Endothelial cell of umbilical vein (primary cell): ENCODE measurements at regions not wholly inside any gene's neighbourhood (a gene's known extent, or its start where the extent isn't known, plus 50 kb on each side); places are given as distances from the start of the nearest gene placed in this dataset.

Experiments
- BruUV-seq: library from RNA; stranded (reverse); fragments of 400-500 nt; replicated peaks from 2 replicates; lab custom pipeline; 2021; lab: Mats Ljungman, UMichigan
- CTCF ChIA-PET: fragments of 300-600, 350-600 bp; sonication (Branson Sonifier 250); formaldehyde crosslinking; loops from one replicate; lab custom pipeline; 2021; ENCODE audit warnings: antibody characterized with exemption, inconsistent platforms; lab: Charles Lee
- POLR2A ChIA-PET: fragments of 300-600, 350-600 bp; sonication (Branson Sonifier 250); formaldehyde crosslinking; loops from one replicate; lab custom pipeline; 2021; ENCODE audit warnings: antibody characterized with exemption, inconsistent platforms; lab: Charles Lee
- DNase-seq: peaks from one replicate; pipeline ENCODE4 v3.0.0-alpha.2; 2011; ENCODE audit warnings: low read depth, low spot score
- FAIRE-seq: peaks from 2 replicates; lab custom pipeline; 2011; peaks lifted over from hg19 to GRCh38; lab: Jason Lieb, UNC
- H2AFZ ChIP-seq: 2 replicates; pipeline ENCODE4 v1.6.0; 2012; ENCODE audit warnings: low read depth, low read length, control low read depth, inconsistent platforms
- H3K27ac ChIP-seq: 2 replicates; pipeline ENCODE4 v1.5.1; 2011; ENCODE audit warnings: low read depth, mild to moderate bottlenecking, control low read depth, low read length, moderate library complexity; ENCODE audit not compliant: insufficient read depth
- H3K27me3 ChIP-seq, 2 experiments: 2 replicates each; pipeline versions ENCODE4 v1.6.0 to v1.6.1; 2011; ENCODE audit warnings: low read length in 2 of 2, mixed read lengths in 1 of 2; ENCODE audit not compliant: control insufficient read depth in 2 of 2, insufficient read depth in 2 of 2
- H3K36me3 ChIP-seq, 2 experiments: 2 replicates in 1 of 2; 3 replicates in 1 of 2; pipeline ENCODE4 v1.5.1; 2011; ENCODE audit warnings: low read length in 2 of 2, mild to moderate bottlenecking in 1 of 2, moderate library complexity in 1 of 2; ENCODE audit not compliant: control insufficient read depth in 2 of 2, insufficient read depth in 2 of 2; ENCODE audit errors: extremely low read depth in 1 of 2
- H3K4me1 ChIP-seq: 3 replicates; pipeline ENCODE4 v1.5.1; 2011; ENCODE audit warnings: mild to moderate bottlenecking, low read length; ENCODE audit not compliant: control insufficient read depth, insufficient read depth; ENCODE audit errors: extremely low read depth
- H3K4me2 ChIP-seq: 2 replicates; pipeline ENCODE4 v1.6.1; 2011; ENCODE audit warnings: low read length, control low read depth, mixed read lengths; ENCODE audit not compliant: insufficient read depth
- H3K4me3 ChIP-seq, 3 experiments: fragments of 200-600 bp in 1 of 3; sonication (generic), shearing (Covaris generic) in 1 of 3; replicated peaks in 1 of 3; 2 replicates each; pipeline ENCODE4 v1.5.1; 2011 to 2016; ENCODE audit warnings: control low read depth in 3 of 3, low read length in 3 of 3, mild to moderate bottlenecking in 2 of 3, inconsistent platforms in 1 of 3, low read depth in 1 of 3, moderate library complexity in 1 of 3; ENCODE audit not compliant: insufficient read depth in 1 of 3
- H3K79me2 ChIP-seq: 2 replicates; pipeline ENCODE4 v1.6.0; 2012; ENCODE audit warnings: low read length, inconsistent platforms; ENCODE audit not compliant: control insufficient read depth, insufficient read depth
- H3K9ac ChIP-seq: replicated peaks from 2 replicates; pipeline ENCODE3; 2011; ENCODE audit warnings: low read length, control low read depth; ENCODE audit not compliant: insufficient read depth; ENCODE audit errors: extremely low read depth
- H3K9me1 ChIP-seq: replicated peaks from 3 replicates; pipeline ENCODE4 v1.6.0; 2011; ENCODE audit warnings: mild to moderate bottlenecking, low read length; ENCODE audit not compliant: control insufficient read depth, insufficient read depth; ENCODE audit errors: extremely low read depth
- H3K9me3 ChIP-seq: replicated peaks from 2 replicates; pipeline ENCODE4 v1.5.1; 2012; ENCODE audit warnings: low read length, inconsistent platforms; ENCODE audit not compliant: control insufficient read depth, insufficient read depth
- H4K20me1 ChIP-seq: replicated peaks from 2 replicates; pipeline ENCODE3; 2011; ENCODE audit warnings: mild to moderate bottlenecking, low read length; ENCODE audit not compliant: control insufficient read depth, insufficient read depth; ENCODE audit errors: extremely low read depth
- CTCF ChIP-seq, 2 donors: IDR thresholded peaks; 1 replicate in 1 of 2; 2 replicates in 1 of 2; pipeline ENCODE4 v1.5.1; 2011; ENCODE audit warnings: low read length in 2 of 2, mild to moderate bottlenecking in 2 of 2, moderate library complexity in 2 of 2, control low read depth in 1 of 2, inconsistent platforms in 1 of 2, low read depth in 1 of 2; ENCODE audit not compliant: insufficient read depth in 1 of 2; ENCODE audit errors: extremely low read depth in 1 of 2
- EZH2 ChIP-seq: IDR thresholded peaks from 2 replicates; pipeline ENCODE4 v1.6.1; 2012; ENCODE audit warnings: borderline replicate concordance, low read depth, mild to moderate bottlenecking, moderate library complexity, low read length, inconsistent platforms; ENCODE audit not compliant: severe bottlenecking
- FOS ChIP-seq: IDR thresholded peaks from 2 replicates; pipeline ENCODE4 v1.6.1; 2011; ENCODE audit warnings: mild to moderate bottlenecking, low read length, moderate library complexity, borderline replicate concordance; ENCODE audit not compliant: insufficient read depth
- GATA2 ChIP-seq: IDR thresholded peaks from 2 replicates; pipeline ENCODE4 v1.7.0; 2011; ENCODE audit warnings: low read depth, mild to moderate bottlenecking, moderate library complexity, mixed read lengths, low read length; ENCODE audit not compliant: insufficient read length, insufficient read depth
- JUN ChIP-seq: IDR thresholded peaks from 2 replicates; pipeline ENCODE4 v1.6.1; 2011; ENCODE audit warnings: borderline replicate concordance, low read depth; ENCODE audit not compliant: insufficient read length, insufficient read depth
- MYC ChIP-seq: IDR thresholded peaks from one replicate; pipeline ENCODE4 v1.6.1; 2011; ENCODE audit warnings: mild to moderate bottlenecking, low read depth, low read length
- POLR2A ChIP-seq: IDR thresholded peaks from 2 replicates; pipeline ENCODE4 v1.6.1; 2012; ENCODE audit warnings: low read depth, mild to moderate bottlenecking, control low read depth, low read length
- POLR2AphosphoS5 ChIP-seq: IDR thresholded peaks from 2 replicates; pipeline ENCODE4 v1.6.1; 2012; ENCODE audit warnings: low read depth, mild to moderate bottlenecking, control low read depth, low read length, moderate library complexity; ENCODE audit not compliant: insufficient read depth
- dilution Hi-C: fragments of 300-500 bp; cut with MboI; formaldehyde crosslinking; loops from one replicate; pipeline ENCODE4 v1.15.0; 2019; ENCODE audit warnings: low sequenced_read_pairs; ENCODE audit not compliant: extremely low pct_ligation_motif_present
- intact Hi-C: fragments of 100-400 bp; cut with micrococcal nuclease; formaldehyde crosslinking; loops from one replicate; pipeline ENCODE4 v1.10.0; 2022
- TF ChIP-seq, protein P1 (sequence below): IDR thresholded peaks from 2 replicates; pipeline ENCODE4 v1.6.1; 2011; ENCODE audit not compliant: insufficient read depth, insufficient read length

DNA sequence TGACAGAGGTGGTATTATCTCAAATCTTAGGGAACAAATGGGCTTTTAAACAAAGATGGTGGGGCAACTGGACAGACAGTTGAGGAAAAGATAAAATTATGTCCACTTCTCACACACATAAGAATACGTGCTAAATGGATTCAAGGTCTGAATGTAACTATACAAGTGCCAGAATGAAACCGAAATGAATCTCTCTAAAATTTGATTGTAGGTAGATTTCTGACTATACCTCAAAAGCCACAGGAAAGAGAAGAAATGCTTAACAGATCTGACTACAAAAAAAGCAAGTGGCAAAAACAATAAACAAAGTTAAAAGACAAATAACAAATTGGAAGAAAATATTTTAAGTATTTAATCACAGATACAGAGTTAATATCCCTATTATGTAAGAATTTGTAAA, 182.7 kb upstream of the OLIG3 start:
- Histone ChIP-seq H3K9ac (no peak overlapping the region), H3K4me2 (no peak overlapping the region), H3K79me2 (no peaks in the 10 kb centered on the region), H3K9me1 (no peaks in the 10 kb centered on the region), H3K4me3 (no peak overlapping the region), H4K20me1 (no peaks in the 10 kb centered on the region), H3K9me3 (no peaks in the 10 kb centered on the region), H2AFZ (no peak overlapping the region), H3K36me3 (no peaks in the 10 kb centered on the region), H3K4me1 (peaks cover 13% of the 10 kb centered on the region), H3K27me3 (no peaks in the 10 kb centered on the region), H3K27ac (no peak overlapping the region)
- no peak for DNase-seq
- no peak for FAIRE-seq
- TF ChIP-seq CTCF (IDR thresholded peaks at IDR 0.05; ENCODE audit: extremely low read depth in 1 of 2, insufficient read depth in 1 of 2, low read depth in 1 of 2, low read length in 2 of 2) (no peak), MYC (no peak), EZH2 (no peak), FOS (no peak), GATA2 (no peak), POLR2A (no peak), JUN (no peak), POLR2AphosphoS5 (no peak)
- TF ChIP-seq, protein P1, sequence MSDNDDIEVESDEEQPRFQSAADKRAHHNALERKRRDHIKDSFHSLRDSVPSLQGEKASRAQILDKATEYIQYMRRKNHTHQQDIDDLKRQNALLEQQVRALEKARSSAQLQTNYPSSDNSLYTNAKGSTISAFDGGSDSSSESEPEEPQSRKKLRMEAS, result no peak
- POLR2A ChIA-PET, result no interaction called here
- CTCF ChIA-PET, result interaction anchor here (1.3 to 1.9 kb wide), 2 partner anchors 15 to 21 kb away, joined by 3 to 4 read pairs; no protein-coding TSS in a partner anchor
- BruUV-seq, result no TSS peak
- dilution Hi-C loops, result no loop called here
- intact Hi-C loops, result no loop called here
